Right lobe of liver (tissue), 6 donors: ENCODE measurements at regions not wholly inside any gene's neighbourhood (a gene's known extent, or its start where the extent isn't known, plus 50 kb on each side); places are given as distances from the start of the nearest gene placed in this dataset.

ENCODE experiments used
- ATAC-seq, 4 donors: fragments of 200-7000 bp; cut with Tn5 transposase; one replicate each; pipeline ENCODE4 v1.9.1; 2020; ENCODE audit warnings: mild to moderate bottlenecking in 4 of 4, moderate library complexity in 4 of 4
- DNase-seq, 3 donors: peaks; one replicate each; pipeline ENCODE4 v3.0.0-alpha.2; 2020
- H3K27ac ChIP-seq, 3 donors: fragments of 200-600 bp; one replicate each; pipeline ENCODE4 v1.8.0; 2022
- H3K27me3 ChIP-seq, 2 donors: fragments of 200-600 bp; one replicate each; pipeline ENCODE4 v1.8.0; 2022
- H3K36me3 ChIP-seq, 4 donors: fragments of 200-600 bp; sonication (generic) in 1 of 4; one replicate each; pipeline versions ENCODE4 v1.5.1 to v1.8.0; 2017 to 2022; ENCODE audit warnings: control low read depth in 1 of 4
- H3K4me1 ChIP-seq, 4 donors: fragments of 200-600 bp; sonication (generic) in 1 of 4; one replicate each; pipeline versions ENCODE4 v1.5.1 to v1.8.0; 2017 to 2022; ENCODE audit warnings: control low read depth in 1 of 4
- H3K4me3 ChIP-seq, 3 donors: fragments of 200-600 bp; one replicate each; pipeline ENCODE4 v1.8.0; 2022
- H3K9me3 ChIP-seq, 4 donors: fragments of 200-600 bp; sonication (generic) in 1 of 4; one replicate each; pipeline versions ENCODE4 v1.5.1 to v1.8.0; 2017 to 2022; ENCODE audit warnings: control low read depth in 1 of 4
- CTCF ChIP-seq, 4 donors: fragments of 200-600 bp in 3 of 4; fragments of 450-650 bp in 1 of 4; IDR thresholded peaks; one replicate each; pipeline versions ENCODE4 v1.5.1 to v1.8.0; 2016 to 2022; ENCODE audit warnings: antibody characterized with exemption in 4 of 4, mild to moderate bottlenecking in 2 of 4
- POLR2A ChIP-seq: fragments of 450-650 bp; IDR thresholded peaks from one replicate; pipeline ENCODE4 v1.6.1; 2017; ENCODE audit warnings: antibody characterized with exemption, mild to moderate bottlenecking
- WGBS: methylation state at CpG from one replicate; pipeline ENCODE4 v1.1.6; 2018; ENCODE audit warnings: low coverage, low lambda C conversion rate; ENCODE audit not compliant: insufficient coverage; ENCODE audit errors: missing lambda C conversion rate; 5-methylcytosine and 5-hydroxymethylcytosine counted together
- intact Hi-C, 2 donors: fragments of 100-400 bp; cut with DNase I; formaldehyde crosslinking; loops; one replicate each; pipeline versions ENCODE4 v1.11.2 to v1.14.1; 2022
- donor health status: DM: no; HTN: yes; CAD: no.
- donor health status: DM: no; HTN: no; CAD: no.
- donor health status: DM: no; HTN: no; CAD: no.
- donor health status: DM: no; HTN: yes; CAD: no.
- donor health status: DM: no; HTN: yes; CAD: no.

- DNase-seq = no peak
- intact Hi-C loops = no loop called here
Observed at GRCh38 chr4:144817081-144817480, 171.1 kb downstream of the HHIP start.

GRCh38 chr4:144818136-144818535 lies 172.2 kb downstream of the HHIP start:
- DNase-seq (no peak), ATAC-seq (no peak)
- no peaks in the 10 kb centered on the region for H3K9me3 ChIP-seq
- TF ChIP-seq CTCF (IDR thresholded peaks at IDR 0.05) = no peak
- no peak for TF ChIP-seq POLR2A
- intact Hi-C loops = no loop called here
- no peak overlapping the region for H3K4me3 ChIP-seq
- no peaks in the 10 kb centered on the region for H3K36me3 ChIP-seq
- no peaks in the 10 kb centered on the region for H3K4me1 ChIP-seq
- H3K27ac ChIP-seq = no peak overlapping the region
- WGBS = 70% methylated on average over 3 of the region's 3 CpGs
- H3K27me3 ChIP-seq = no peaks in the 10 kb centered on the region

More at GRCh38 chr4:144817081-144817480, 171.1 kb downstream of the HHIP start:
- ATAC-seq = no peak
- Histone ChIP-seq H3K4me3 (no peak overlapping the region), H3K36me3 (no peaks in the 10 kb centered on the region), H3K9me3 (no peaks in the 10 kb centered on the region), H3K27me3 (no peaks in the 10 kb centered on the region), H3K4me1 (no peaks in the 10 kb centered on the region), H3K27ac (no peak overlapping the region)
- TF ChIP-seq POLR2A (no peak), CTCF (IDR thresholded peaks at IDR 0.05) (no peak)

- intact Hi-C loops = no loop called here
- no peak overlapping the region for H3K27ac ChIP-seq
- no peak overlapping the region for H3K4me3 ChIP-seq
- H3K9me3 ChIP-seq = no peaks in the 10 kb centered on the region
- TF ChIP-seq POLR2A (no peak), CTCF (IDR thresholded peaks at IDR 0.05) (no peak)
- no peaks in the 10 kb centered on the region for H3K36me3 ChIP-seq
- ATAC-seq (no peak), DNase-seq (no peak)
- H3K27me3 ChIP-seq = no peaks in the 10 kb centered on the region
- WGBS = 50% methylated on average over 3 of the region's 3 CpGs
- H3K4me1 ChIP-seq = no peaks in the 10 kb centered on the region
Observed at GRCh38 chr4:144819591-144819990, 173.6 kb downstream of the HHIP start.

- Histone ChIP-seq H3K9me3 (no peaks in the 10 kb centered on the region), H3K36me3 (no peaks in the 10 kb centered on the region), H3K27ac (no peak overlapping the region), H3K4me1 (no peaks in the 10 kb centered on the region), H3K27me3 (no peaks in the 10 kb centered on the region), H3K4me3 (no peak overlapping the region)
- ATAC-seq (no peak), DNase-seq (no peak)
- intact Hi-C loops = no loop called here
- WGBS = 43% methylated on average over 2 of the region's 2 CpGs
- no peak for TF ChIP-seq POLR2A
- TF ChIP-seq CTCF (IDR thresholded peaks at IDR 0.05) = no peak
Observed at GRCh38 chr4:144820011-144820727, 174.2 kb downstream of the HHIP start.

GRCh38 chr4:144820728-144821085 lies 174.8 kb downstream of the HHIP start:
- H3K27me3 ChIP-seq = no peaks in the 10 kb centered on the region
- WGBS = 36% methylated on average over 2 of the region's 2 CpGs
- H3K36me3 ChIP-seq = no peaks in the 10 kb centered on the region
- intact Hi-C loops = no loop called here
- H3K4me3 ChIP-seq = no peak overlapping the region
- no peak overlapping the region for H3K27ac ChIP-seq
- TF ChIP-seq POLR2A (no peak), CTCF (IDR thresholded peaks at IDR 0.05) (no peak)
- no peaks in the 10 kb centered on the region for H3K9me3 ChIP-seq
- ATAC-seq (no peak), DNase-seq (no peak)
- no peaks in the 10 kb centered on the region for H3K4me1 ChIP-seq
